ENCODE measurements at regions not wholly inside any gene's neighbourhood (a gene's known extent, or its start where the extent isn't known, plus 50 kb on each side); places are given as distances from the start of the nearest gene placed in this dataset.

DNA sequence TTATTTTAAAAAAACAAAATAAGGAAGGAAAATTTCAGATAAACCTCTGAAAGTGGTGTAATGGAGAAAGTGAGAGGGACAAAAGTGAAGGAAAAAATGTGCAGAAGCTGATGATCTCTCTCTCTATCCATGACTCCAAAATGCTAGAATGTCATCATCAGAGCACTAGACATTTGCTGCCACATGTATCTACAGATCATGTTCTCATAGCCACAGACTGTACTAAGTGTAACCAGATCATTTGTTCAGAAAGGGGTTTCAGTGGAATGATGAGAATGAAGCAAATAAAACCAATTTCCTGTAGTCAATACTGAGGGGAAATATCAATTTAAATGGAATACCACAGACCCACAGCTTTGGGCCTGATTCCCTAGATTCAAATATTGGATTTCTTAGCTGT lies 104.3 kb upstream of the CHMP2B start:
- Histone ChIP-seq H3K27ac (replicated peaks in 1 of 4) (no peak overlapping the region), H3K4me1 (no peaks in the 10 kb centered on the region), H3K9me3 (no peaks in the 10 kb centered on the region), H3K27me3 (no peaks in the 10 kb centered on the region), H3K4me3 (no peak overlapping the region), H3K36me3 (no peaks in the 10 kb centered on the region)
- DNase-seq (ENCODE audit: extremely low spot score), result no peak
- TF ChIP-seq EP300 (IDR thresholded peaks at IDR 0.05), result no peak
- TF ChIP-seq POLR2AphosphoS5 (IDR thresholded peaks at IDR 0.05), result no peak
- TF ChIP-seq CTCF (IDR thresholded peaks at IDR 0.05), result no peak
- no peak for TF ChIP-seq POLR2A (IDR thresholded peaks at IDR 0.05; ENCODE audit: low read depth)
- intact Hi-C loops (cut with DNase I), result no loop called here

DNA sequence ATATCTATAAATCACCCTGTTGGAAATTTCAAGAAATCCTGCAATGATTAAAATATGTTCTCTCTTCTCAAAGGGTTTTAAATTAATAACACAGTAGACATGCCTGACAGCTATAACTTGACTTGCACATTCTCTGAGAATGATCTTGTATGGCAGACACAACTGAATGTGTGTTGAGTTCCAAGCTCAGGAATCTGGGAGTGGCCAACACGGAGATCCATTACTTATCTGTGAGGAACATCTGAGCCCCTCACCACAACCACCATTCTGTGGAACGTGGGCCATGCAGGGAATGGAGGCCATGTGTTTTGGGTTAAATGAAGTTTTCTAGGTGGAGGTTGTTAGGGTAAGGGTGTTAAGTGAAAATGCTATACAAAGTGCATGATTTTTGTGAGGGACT lies 105.3 kb upstream of the CHMP2B start:
- TF ChIP-seq POLR2A (IDR thresholded peaks at IDR 0.05; ENCODE audit: low read depth) (no peak), POLR2AphosphoS5 (IDR thresholded peaks at IDR 0.05) (no peak), CTCF (IDR thresholded peaks at IDR 0.05) (no peak), EP300 (IDR thresholded peaks at IDR 0.05) (no peak)
- 61% methylated on average over 2 of the region's 2 CpGs for WGBS
- Histone ChIP-seq H3K36me3 (no peaks in the 10 kb centered on the region), H3K27me3 (no peaks in the 10 kb centered on the region), H3K4me3 (no peak overlapping the region), H3K9me3 (no peaks in the 10 kb centered on the region), H3K4me1 (no peaks in the 10 kb centered on the region), H3K27ac (replicated peaks in 1 of 4) (no peak overlapping the region)
- intact Hi-C loops (cut with DNase I), result no loop called here
- DNase-seq (ENCODE audit: extremely low spot score), result no peak

GRCh38 chr3:87120881-87121280 lies 106.2 kb upstream of the CHMP2B start:
- Histone ChIP-seq H3K4me3 (no peak overlapping the region), H3K9me3 (no peaks in the 10 kb centered on the region), H3K27me3 (no peaks in the 10 kb centered on the region), H3K36me3 (no peaks in the 10 kb centered on the region), H3K27ac (replicated peaks in 1 of 4) (no peak overlapping the region), H3K4me1 (no peaks in the 10 kb centered on the region)
- TF ChIP-seq EP300 (IDR thresholded peaks at IDR 0.05) (no peak), POLR2AphosphoS5 (IDR thresholded peaks at IDR 0.05) (no peak), POLR2A (IDR thresholded peaks at IDR 0.05; ENCODE audit: low read depth) (no peak), CTCF (IDR thresholded peaks at IDR 0.05) (no peak)
- no peak for DNase-seq (ENCODE audit: extremely low spot score)
- WGBS, result 77% methylated on average over 2 of the region's 2 CpGs
- intact Hi-C loops (cut with DNase I), result no loop called here

GRCh38 chr3:87120236-87120635 lies 106.9 kb upstream of the CHMP2B start:
- no peak for DNase-seq (ENCODE audit: extremely low spot score)
- no peaks in the 10 kb centered on the region for H3K36me3 ChIP-seq
- no peaks in the 10 kb centered on the region for H3K4me1 ChIP-seq
- intact Hi-C loops (cut with DNase I), result no loop called here
- H3K27ac ChIP-seq (replicated peaks in 1 of 4), result no peak overlapping the region
- H3K27me3 ChIP-seq, result no peaks in the 10 kb centered on the region
- no peak overlapping the region for H3K4me3 ChIP-seq
- H3K9me3 ChIP-seq, result no peaks in the 10 kb centered on the region
- 37% methylated on average over 1 of the region's 1 CpG for WGBS
- no peak for TF ChIP-seq CTCF (IDR thresholded peaks at IDR 0.05)
- no peak for TF ChIP-seq POLR2A (IDR thresholded peaks at IDR 0.05; ENCODE audit: low read depth)
- TF ChIP-seq EP300 (IDR thresholded peaks at IDR 0.05), result no peak
- no peak for TF ChIP-seq POLR2AphosphoS5 (IDR thresholded peaks at IDR 0.05)

GRCh38 chr3:87109465-87109864 lies 117.6 kb upstream of the CHMP2B start:
- intact Hi-C loops (cut with DNase I), result no loop called here
- 86% methylated on average over 1 of the region's 1 CpG for WGBS
- no peaks in the 10 kb centered on the region for H3K27me3 ChIP-seq
- no peak overlapping the region for H3K27ac ChIP-seq (replicated peaks in 1 of 4)
- no peaks in the 10 kb centered on the region for H3K36me3 ChIP-seq
- no peak for DNase-seq (ENCODE audit: extremely low spot score)
- TF ChIP-seq POLR2AphosphoS5 (IDR thresholded peaks at IDR 0.05) (no peak), POLR2A (IDR thresholded peaks at IDR 0.05; ENCODE audit: low read depth) (no peak), EP300 (IDR thresholded peaks at IDR 0.05) (no peak), CTCF (IDR thresholded peaks at IDR 0.05) (no peak)
- no peaks in the 10 kb centered on the region for H3K9me3 ChIP-seq
- no peak overlapping the region for H3K4me3 ChIP-seq
- H3K4me1 ChIP-seq, result no peaks in the 10 kb centered on the region

Data from esophagus muscularis mucosa (tissue), 4 donors.